Type B pancreatic cell (in vitro differentiated cells): ENCODE measurements at regions not wholly inside any gene's neighbourhood (a gene's known extent, or its start where the extent isn't known, plus 50 kb on each side); places are given as distances from the start of the nearest gene placed in this dataset.

Experiments used
- DNase-seq: peaks from one replicate; pipeline ENCODE4 v3.0.0; 2021; ENCODE audit warnings: mixed read lengths; ENCODE audit not compliant: unreplicated experiment; ENCODE audit errors: extremely low spot score
- H3K27ac Mint-ChIP-seq: 2 replicates; pipeline ENCODE4 v1.8.0; 2021; ENCODE audit warnings: mild to moderate bottlenecking, mixed read lengths
- H3K27me3 Mint-ChIP-seq: 2 replicates; pipeline ENCODE4 v1.8.0; 2021; ENCODE audit warnings: mixed read lengths
- H3K36me3 Mint-ChIP-seq: 2 replicates; pipeline ENCODE4 v1.8.0; 2021; ENCODE audit warnings: mixed read lengths
- H3K4me1 Mint-ChIP-seq: one replicate; pipeline ENCODE4 v1.8.0; 2021; ENCODE audit warnings: mixed read lengths; ENCODE audit not compliant: unreplicated experiment
- H3K4me3 Mint-ChIP-seq: 2 replicates; pipeline ENCODE4 v1.8.0; 2021; ENCODE audit warnings: mild to moderate bottlenecking, mixed read lengths
- H3K9me3 Mint-ChIP-seq: 2 replicates; pipeline ENCODE4 v1.8.0; 2021; ENCODE audit warnings: mixed read lengths
- CTCF ChIP-seq: fragments of 200-600 bp; sonication (generic); conservative IDR thresholded peaks from 2 replicates; pipeline ENCODE4 v1.5.0; 2021; ENCODE audit warnings: antibody characterized with exemption, mild to moderate bottlenecking

- no peak for TF ChIP-seq CTCF
- Mint-ChIP-seq H3K4me1 (no peaks in the 10 kb centered on the region), H3K4me3 (no peak overlapping the region), H3K27ac (no peak overlapping the region), H3K27me3 (no peaks in the 10 kb centered on the region), H3K36me3 (no peaks in the 10 kb centered on the region), H3K9me3 (no peaks in the 10 kb centered on the region)
- no peak for DNase-seq
Measured at GRCh38 chr16:14371778-14372431, 258.2 kb downstream of the PARN start.

GRCh38 chr16:14370736-14371234 is 259.3 kb downstream of the PARN start:
- H3K27me3 Mint-ChIP-seq, result no peaks in the 10 kb centered on the region
- no peaks in the 10 kb centered on the region for H3K4me1 Mint-ChIP-seq
- H3K36me3 Mint-ChIP-seq, result no peaks in the 10 kb centered on the region
- no peak for TF ChIP-seq CTCF
- no peak for DNase-seq
- no peaks in the 10 kb centered on the region for H3K9me3 Mint-ChIP-seq
- H3K4me3 Mint-ChIP-seq, result no peak overlapping the region
- no peak overlapping the region for H3K27ac Mint-ChIP-seq

DNA sequence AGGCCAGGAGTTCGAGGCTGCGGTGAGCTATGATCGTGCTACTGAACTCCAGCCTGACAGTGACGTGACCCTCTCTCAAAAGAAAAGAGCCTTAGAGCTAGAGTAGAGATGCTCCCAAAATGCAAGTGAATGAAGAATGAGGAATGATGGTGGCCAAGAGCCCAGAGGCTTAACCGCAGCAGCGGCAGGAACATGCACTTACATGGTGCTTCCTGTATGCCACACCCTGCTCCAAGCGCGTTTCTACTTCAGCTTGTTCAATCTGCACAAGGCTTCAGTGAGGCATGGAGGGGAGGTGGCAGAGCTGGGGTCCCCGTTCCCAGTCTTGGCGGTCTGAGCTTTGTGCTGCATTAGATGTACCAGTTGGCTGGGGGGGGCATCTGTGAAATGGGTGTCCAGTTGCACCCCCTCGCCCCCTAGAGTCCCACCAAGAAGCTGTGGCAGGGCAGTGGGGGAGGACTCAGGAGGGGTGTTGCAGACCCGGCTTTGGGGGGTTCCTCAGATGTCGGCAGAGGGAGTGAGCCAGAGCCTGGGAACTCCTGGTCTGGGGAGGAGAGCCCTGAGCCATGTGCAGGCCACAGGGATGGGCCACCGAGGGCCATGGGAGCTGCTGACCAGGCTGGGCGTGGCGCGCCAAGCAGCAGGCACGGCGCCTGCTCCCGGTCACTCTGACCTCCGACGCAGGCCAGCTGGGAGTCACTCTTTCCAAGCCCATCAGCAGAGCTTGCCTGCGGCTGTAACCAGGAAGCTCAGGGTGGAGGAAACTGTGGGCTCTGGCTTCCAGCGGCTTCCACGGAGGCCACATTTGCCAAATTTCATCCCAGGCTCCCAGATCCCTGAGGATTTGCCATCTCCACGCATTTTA is 260.1 kb downstream of the PARN start:
- no peaks in the 10 kb centered on the region for H3K9me3 Mint-ChIP-seq
- H3K27me3 Mint-ChIP-seq, result no peaks in the 10 kb centered on the region
- no peak overlapping the region for H3K4me3 Mint-ChIP-seq
- no peak for TF ChIP-seq CTCF
- peaks cover under 1% of the 10 kb centered on the region for H3K4me1 Mint-ChIP-seq
- DNase-seq, result no peak
- H3K27ac Mint-ChIP-seq, result no peak overlapping the region
- no peaks in the 10 kb centered on the region for H3K36me3 Mint-ChIP-seq

DNA sequence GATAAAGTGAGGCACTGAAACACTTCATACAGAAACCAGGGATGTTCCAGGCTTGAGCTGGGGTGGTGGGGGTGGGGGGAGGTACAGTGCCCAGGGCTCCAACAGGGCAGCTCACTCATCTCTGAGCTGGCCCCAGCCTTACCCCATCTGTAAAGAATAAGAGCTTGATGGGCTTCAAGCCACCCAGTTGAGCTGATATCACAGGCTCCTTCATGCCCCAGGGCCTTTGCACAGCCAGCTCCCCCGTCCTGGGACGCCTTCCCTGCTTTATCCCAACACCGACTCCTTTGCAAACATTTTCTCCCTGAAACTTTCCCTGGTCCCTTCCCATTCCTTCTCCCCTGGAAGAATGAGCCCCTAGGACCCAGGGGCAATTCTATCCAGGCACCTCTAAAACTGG is 261.7 kb downstream of the PARN start:
- DNase-seq, result no peak
- Mint-ChIP-seq H3K36me3 (no peaks in the 10 kb centered on the region), H3K27ac (no peak overlapping the region), H3K9me3 (no peaks in the 10 kb centered on the region), H3K4me3 (no peak overlapping the region), H3K4me1 (peaks cover 14% of the 10 kb centered on the region), H3K27me3 (no peaks in the 10 kb centered on the region)
- TF ChIP-seq CTCF, result no peak

DNA sequence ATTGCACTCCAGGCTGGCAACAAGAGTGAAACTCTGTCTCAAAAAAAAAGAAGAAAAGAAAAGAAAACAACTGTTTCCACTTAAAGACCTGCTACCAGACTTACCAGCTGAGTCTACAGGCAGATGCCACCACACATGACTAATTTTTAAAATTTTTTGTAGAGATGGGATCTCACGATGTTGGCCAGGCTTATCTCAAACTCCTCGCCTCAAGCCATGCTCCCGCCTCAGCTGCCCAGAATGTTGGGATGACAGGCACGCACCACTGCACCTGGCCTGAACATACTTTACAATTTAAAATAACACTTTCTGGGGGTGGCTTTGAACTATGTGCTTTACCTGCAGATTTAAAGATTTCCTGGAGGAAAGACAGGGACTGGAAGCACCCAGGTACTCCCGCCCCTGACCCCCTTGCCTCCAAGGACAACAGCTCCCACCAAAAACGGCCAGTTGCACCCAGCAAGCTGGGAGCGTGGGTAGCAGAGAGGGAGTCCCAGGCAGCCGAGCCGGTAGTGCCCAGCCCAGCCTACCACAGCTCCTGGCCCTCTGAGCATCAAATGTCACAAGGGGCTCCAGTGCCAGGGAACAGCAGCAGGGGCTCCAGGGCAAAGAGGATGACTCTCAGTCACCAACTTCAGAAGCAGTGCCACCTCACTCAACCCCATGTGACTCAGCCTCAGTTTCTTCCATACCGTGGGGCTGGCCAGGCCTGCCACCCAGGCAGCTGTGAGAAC is 262.9 kb downstream of the PARN start:
- TF ChIP-seq CTCF, result no peak
- Mint-ChIP-seq H3K27me3 (no peaks in the 10 kb centered on the region), H3K9me3 (no peaks in the 10 kb centered on the region), H3K4me3 (no peak overlapping the region), H3K36me3 (no peaks in the 10 kb centered on the region), H3K27ac (no peak overlapping the region), H3K4me1 (peaks cover 21% of the 10 kb centered on the region)
- no peak for DNase-seq
